Neuron (in vitro differentiated cells): ENCODE measurements at regions not wholly inside any gene's neighbourhood (a gene's known extent, or its start where the extent isn't known, plus 50 kb on each side); places are given as distances from the start of the nearest gene placed in this dataset.

ENCODE experiments used
- H2AFZ ChIP-seq: one replicate; pipeline ENCODE4 v1.6.1; 2013; ENCODE audit warnings: low read depth, mild to moderate bottlenecking, inconsistent platforms, low read length, moderate library complexity
- H3K27me3 ChIP-seq: one replicate; pipeline ENCODE4 v1.6.1; 2013; ENCODE audit warnings: low read length; ENCODE audit not compliant: insufficient read depth
- H3K36me3 ChIP-seq: one replicate; pipeline ENCODE4 v1.6.1; 2013; ENCODE audit warnings: low read length; ENCODE audit not compliant: insufficient read depth
- H3K4me1 ChIP-seq: one replicate; pipeline ENCODE4 v1.6.1; 2013; ENCODE audit warnings: low read length; ENCODE audit not compliant: insufficient read depth
- H3K4me3 ChIP-seq: 2 replicates; pipeline ENCODE4 v1.5.1; 2013; ENCODE audit warnings: mild to moderate bottlenecking, low read length, moderate library complexity
- H3K9me3 ChIP-seq: one replicate; pipeline ENCODE4 v1.6.1; 2013; ENCODE audit warnings: low read length

DNA sequence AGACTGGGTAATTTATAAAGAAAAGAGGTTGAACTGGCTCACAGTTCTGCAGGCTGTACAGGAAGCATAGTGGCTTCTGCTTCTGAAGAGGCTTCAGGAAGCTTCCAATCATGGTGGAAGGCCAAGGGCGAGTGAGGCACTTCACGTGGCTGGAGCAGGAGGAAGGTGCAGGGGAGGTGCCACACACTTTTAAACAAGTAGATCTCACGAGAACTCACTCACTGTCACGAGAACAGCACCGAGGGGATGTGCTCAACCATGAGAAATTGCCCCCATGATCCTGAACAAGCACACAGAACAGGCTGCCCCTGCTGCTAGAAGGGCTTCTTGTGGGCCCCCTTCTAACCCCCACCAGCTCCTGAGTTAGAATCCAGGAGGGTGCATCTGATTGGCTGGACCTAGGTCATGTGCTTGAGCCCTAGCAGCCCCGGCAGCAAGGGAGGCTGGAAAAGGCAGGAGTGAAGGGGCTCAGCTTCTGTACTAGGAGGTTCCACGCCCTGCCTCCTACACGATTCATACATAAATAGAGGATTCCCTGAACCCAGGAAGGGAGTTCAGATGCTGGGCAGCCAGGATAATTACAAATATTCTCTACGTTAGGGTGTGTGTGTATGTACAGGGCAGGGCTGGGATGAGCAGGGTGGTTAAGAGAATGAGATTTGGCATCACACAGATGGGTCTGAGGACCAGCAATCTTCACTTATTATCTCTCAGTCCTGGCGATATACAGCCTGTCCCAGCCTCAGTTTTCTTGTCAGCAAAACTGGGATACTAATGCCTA is 72.8 kb upstream of the ATP5PO start:
- H3K4me3 ChIP-seq = no peak overlapping the region
- H3K9me3 ChIP-seq = no peaks in the 10 kb centered on the region
- H3K36me3 ChIP-seq = no peaks in the 10 kb centered on the region
- H3K4me1 ChIP-seq = no peaks in the 10 kb centered on the region
- H2AFZ ChIP-seq = no peak overlapping the region
- H3K27me3 ChIP-seq = no peaks in the 10 kb centered on the region

DNA sequence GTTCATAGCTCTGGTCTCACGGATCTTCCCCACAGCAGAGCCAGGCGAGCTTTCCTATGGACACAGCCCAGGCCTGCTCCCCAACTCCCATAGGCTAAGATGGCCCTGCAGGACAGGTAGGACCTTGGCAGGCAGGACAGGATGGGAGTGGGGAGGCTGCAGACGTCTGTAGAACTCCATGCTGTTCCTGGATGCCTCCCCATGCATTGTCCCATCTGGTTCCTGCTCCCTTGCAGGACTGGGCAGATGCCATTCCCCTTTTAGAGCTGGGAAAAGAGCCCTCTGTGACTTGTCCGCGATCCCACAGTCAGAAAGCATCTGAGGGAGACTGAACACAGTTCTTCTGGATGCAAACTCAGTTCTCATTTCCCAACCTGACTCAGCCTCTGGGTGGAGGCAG is 71.9 kb upstream of the ATP5PO start:
- H2AFZ ChIP-seq = no peak overlapping the region

GRCh38 chr21:33985117-33986050 is 69.8 kb upstream of the ATP5PO start:
- no peak overlapping the region for H3K4me3 ChIP-seq
- no peaks in the 10 kb centered on the region for H3K27me3 ChIP-seq
- H3K36me3 ChIP-seq = no peaks in the 10 kb centered on the region
- H2AFZ ChIP-seq = no peak overlapping the region
- peaks cover 1% of the 10 kb centered on the region for H3K9me3 ChIP-seq
- no peaks in the 10 kb centered on the region for H3K4me1 ChIP-seq

More for the DNA sequence above, 71.9 kb upstream of the ATP5PO start:
- Histone ChIP-seq H3K27me3 (no peaks in the 10 kb centered on the region), H3K36me3 (no peaks in the 10 kb centered on the region), H3K4me3 (no peak overlapping the region), H3K9me3 (no peaks in the 10 kb centered on the region), H3K4me1 (no peaks in the 10 kb centered on the region)

- Histone ChIP-seq H3K36me3 (no peaks in the 10 kb centered on the region), H3K4me1 (no peaks in the 10 kb centered on the region), H3K4me3 (no peak overlapping the region), H3K9me3 (peaks cover 1% of the 10 kb centered on the region), H2AFZ (no peak overlapping the region), H3K27me3 (no peaks in the 10 kb centered on the region)
These were observed 68.4 kb upstream of the ATP5PO start for GRCh38 chr21:33984021-33984481.

- no peak overlapping the region for H3K4me3 ChIP-seq
These were observed 65.9 kb upstream of the ATP5PO start for GRCh38 chr21:33981391-33982101.

GRCh38 chr21:33980276-33980916 is 64.8 kb upstream of the ATP5PO start:
- Histone ChIP-seq H3K4me3 (no peak overlapping the region), H3K36me3 (no peaks in the 10 kb centered on the region), H3K4me1 (peaks cover 10% of the 10 kb centered on the region), H3K9me3 (peaks cover 1% of the 10 kb centered on the region), H2AFZ (no peak overlapping the region), H3K27me3 (no peaks in the 10 kb centered on the region)

More at GRCh38 chr21:33981391-33982101, 65.9 kb upstream of the ATP5PO start:
- Histone ChIP-seq H3K9me3 (peaks cover 1% of the 10 kb centered on the region), H3K4me1 (peaks cover 2% of the 10 kb centered on the region), H3K27me3 (no peaks in the 10 kb centered on the region), H3K36me3 (no peaks in the 10 kb centered on the region), H2AFZ (no peak overlapping the region)

GRCh38 chr21:33978585-33978984 is 63.0 kb upstream of the ATP5PO start:
- Histone ChIP-seq H3K36me3 (no peaks in the 10 kb centered on the region), H3K9me3 (peaks cover 1% of the 10 kb centered on the region)

DNA sequence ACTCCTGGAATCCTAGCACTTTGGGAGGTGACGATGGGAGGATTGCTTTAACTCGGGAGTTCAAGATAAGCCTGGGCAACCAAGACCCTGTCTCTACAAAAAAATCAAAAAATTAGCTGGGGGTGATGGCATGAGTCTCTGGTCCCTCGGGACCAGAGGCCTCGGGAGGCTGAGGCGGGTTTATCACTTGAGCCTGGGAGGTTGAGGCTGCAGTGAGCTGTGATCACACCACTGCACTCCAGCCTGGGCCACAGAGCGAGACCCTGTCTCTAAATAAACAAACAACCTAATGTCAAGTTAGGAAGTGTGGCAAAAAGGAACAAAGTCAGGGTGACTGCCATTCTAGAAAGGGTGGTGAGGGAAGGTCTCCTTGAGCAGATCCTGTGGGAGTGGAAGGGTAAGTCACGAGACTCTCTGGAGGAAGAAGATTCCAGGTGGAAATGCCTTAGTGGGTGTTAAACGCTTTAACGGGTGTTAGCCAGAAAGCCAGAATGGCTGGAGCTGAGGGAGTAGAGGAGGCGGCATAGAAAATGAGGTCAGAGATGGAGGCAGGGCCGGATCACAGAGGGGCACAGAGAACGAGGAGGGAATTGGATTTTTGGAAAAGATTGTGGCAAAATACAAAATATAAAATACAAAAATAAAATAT is 62.2 kb upstream of the ATP5PO start:
- Histone ChIP-seq H3K27me3 (no peaks in the 10 kb centered on the region), H3K4me1 (peaks cover 10% of the 10 kb centered on the region), H2AFZ (no peak overlapping the region), H3K4me3 (no peak overlapping the region), H3K36me3 (no peaks in the 10 kb centered on the region), H3K9me3 (peaks cover 1% of the 10 kb centered on the region)

More at GRCh38 chr21:33978585-33978984, 63.0 kb upstream of the ATP5PO start:
- Histone ChIP-seq H2AFZ (no peak overlapping the region), H3K4me3 (no peak overlapping the region), H3K27me3 (no peaks in the 10 kb centered on the region), H3K4me1 (peaks cover 10% of the 10 kb centered on the region)

DNA sequence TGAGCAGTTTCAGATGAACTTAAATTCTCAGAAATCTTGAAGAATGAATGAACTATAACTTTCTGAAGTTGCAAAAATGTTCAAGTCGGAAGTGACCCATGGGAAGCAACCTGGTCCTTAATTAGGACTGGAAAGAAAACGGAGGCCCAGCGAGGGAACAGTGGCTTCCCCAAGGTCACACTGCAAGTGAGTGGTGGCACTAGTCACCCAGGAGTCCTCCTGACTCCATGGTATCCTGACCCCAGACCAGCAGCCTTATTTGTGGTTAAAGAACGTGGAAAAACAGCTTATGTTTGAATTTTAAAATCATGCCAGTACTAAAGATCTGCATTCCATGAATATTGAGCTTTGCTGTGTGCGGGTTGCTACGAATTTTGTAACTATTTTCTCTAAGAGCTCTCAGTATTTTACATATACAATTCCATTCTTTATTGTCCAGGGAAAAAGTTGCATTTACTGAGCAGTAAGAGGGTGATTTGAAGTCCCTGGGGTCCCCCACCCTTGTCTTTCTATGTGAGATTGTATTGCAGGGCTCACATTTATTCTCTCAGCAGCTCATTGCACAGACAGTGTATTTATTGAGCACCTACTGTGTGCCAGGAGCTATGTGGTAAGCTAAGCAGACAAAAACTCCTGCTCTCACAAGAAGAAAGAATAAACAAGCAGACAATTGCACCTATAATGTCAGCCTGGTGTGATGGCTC is 61.6 kb upstream of the ATP5PO start:
- Histone ChIP-seq H3K4me3 (no peak overlapping the region), H3K36me3 (no peaks in the 10 kb centered on the region), H3K9me3 (peaks cover 1% of the 10 kb centered on the region), H3K27me3 (no peaks in the 10 kb centered on the region), H3K4me1 (peaks cover 10% of the 10 kb centered on the region), H2AFZ (no peak overlapping the region)

- Histone ChIP-seq H3K4me1 (peaks cover 13% of the 10 kb centered on the region), H3K4me3 (no peak overlapping the region), H3K9me3 (no peaks in the 10 kb centered on the region), H3K36me3 (no peaks in the 10 kb centered on the region), H2AFZ (peak overlapping the region; percentile 13), H3K27me3 (no peaks in the 10 kb centered on the region)
These were observed 60.7 kb upstream of the ATP5PO start for GRCh38 chr21:33976082-33977016.

DNA sequence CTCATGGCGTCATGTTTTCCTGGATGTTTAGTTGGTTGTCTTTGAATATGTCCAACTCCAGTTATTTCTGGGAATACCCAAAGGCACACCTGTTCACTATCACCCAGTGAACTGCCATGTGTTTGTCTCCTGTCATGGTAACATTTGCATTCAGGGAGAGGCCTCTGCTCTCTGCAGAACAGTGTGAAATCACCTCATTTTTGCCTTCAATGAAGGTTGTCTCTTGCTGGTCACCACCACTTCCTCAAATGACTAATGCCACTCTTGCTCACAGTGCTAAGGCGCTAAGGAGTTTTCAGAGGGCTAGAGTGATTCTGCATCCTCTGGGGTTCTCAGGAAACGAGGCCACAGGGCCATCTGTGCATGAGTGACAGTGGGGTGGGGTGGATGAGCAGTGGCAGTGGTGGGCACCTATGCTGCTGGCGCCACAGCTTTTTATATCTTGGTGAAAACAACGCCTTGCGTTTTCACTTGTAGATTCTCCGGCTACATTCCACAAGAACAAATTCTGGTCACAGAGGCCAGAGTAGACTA is 60.0 kb upstream of the ATP5PO start:
- H3K9me3 ChIP-seq = no peaks in the 10 kb centered on the region

More for the DNA sequence above, 60.0 kb upstream of the ATP5PO start:
- H2AFZ ChIP-seq = no peak overlapping the region
- H3K4me1 ChIP-seq = peaks cover 13% of the 10 kb centered on the region
- no peaks in the 10 kb centered on the region for H3K27me3 ChIP-seq
- H3K36me3 ChIP-seq = no peaks in the 10 kb centered on the region
- H3K4me3 ChIP-seq = no peak overlapping the region
